ENCODE measurements at regions not wholly inside any gene's neighbourhood (a gene's known extent, or its start where the extent isn't known, plus 50 kb on each side); places are given as distances from the start of the nearest gene placed in this dataset.

GRCh38 chr18:40582105-40582504, 1372.9 kb upstream of the PIK3C3 start:
- no peak for DNase-seq

- no peak for DNase-seq
Observed at GRCh38 chr18:40577981-40578365, 1377.1 kb upstream of the PIK3C3 start.

- DNase-seq = no peak
Observed at GRCh38 chr18:40577239-40577980, 1377.6 kb upstream of the PIK3C3 start.

GRCh38 chr18:40576507-40577115, 1378.4 kb upstream of the PIK3C3 start:
- no peak for DNase-seq

DNA sequence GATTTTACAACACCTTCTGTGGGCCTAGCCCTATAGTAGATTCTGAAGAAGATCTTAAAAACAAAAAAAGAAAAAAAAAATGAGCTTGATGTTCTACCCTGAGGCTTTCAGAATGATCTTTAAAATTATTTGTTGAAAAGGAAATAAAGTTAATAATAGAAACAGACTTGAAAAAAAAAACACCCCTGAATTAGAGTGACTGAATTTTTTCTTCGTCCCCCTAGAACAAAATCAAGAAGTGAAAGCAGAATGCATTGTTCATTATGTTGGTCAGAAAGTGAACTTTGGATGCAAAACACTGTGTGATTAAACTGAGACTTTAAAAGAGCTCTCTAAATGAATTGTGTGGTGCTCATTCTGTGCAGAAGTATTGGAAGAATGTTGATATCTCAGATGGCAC, 1384.4 kb upstream of the PIK3C3 start:
- DNase-seq = no peak

DNA sequence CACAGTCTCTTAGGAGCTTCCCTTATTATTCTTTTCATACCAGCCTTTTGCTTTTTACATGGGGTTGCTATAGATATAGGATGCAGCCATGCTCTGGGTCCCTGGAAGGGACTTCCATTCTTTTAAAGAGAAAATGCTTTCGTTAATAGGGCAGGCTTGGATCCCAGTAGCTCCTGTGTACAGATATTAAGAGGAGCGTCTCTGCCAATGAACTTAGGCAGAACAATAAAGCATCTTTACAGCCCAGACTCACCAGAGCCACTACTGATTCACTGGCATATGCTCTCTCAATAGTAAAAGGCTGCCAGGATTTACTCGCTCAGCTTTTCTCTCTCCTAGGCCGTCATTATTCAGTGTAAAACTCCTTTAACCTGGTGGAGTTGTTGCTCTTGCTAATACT, 1385.4 kb upstream of the PIK3C3 start:
- no peak for DNase-seq

DNA sequence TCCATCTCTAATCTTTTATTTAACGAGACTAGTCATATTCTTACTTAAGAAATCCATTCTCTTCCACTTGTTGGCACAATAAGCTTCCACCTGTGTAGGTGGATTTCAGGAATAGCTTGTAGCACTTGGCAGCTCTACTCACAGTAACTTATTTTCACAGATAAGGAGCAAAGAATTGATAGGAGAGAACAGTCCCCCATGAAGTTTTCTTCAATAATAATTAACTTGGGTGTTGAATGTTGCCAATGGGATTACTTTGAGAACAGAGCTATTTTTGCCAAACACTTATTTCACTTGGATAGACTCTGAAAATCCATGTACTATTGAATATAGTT, 1388.6 kb upstream of the PIK3C3 start:
- DNase-seq = no peak

DNA sequence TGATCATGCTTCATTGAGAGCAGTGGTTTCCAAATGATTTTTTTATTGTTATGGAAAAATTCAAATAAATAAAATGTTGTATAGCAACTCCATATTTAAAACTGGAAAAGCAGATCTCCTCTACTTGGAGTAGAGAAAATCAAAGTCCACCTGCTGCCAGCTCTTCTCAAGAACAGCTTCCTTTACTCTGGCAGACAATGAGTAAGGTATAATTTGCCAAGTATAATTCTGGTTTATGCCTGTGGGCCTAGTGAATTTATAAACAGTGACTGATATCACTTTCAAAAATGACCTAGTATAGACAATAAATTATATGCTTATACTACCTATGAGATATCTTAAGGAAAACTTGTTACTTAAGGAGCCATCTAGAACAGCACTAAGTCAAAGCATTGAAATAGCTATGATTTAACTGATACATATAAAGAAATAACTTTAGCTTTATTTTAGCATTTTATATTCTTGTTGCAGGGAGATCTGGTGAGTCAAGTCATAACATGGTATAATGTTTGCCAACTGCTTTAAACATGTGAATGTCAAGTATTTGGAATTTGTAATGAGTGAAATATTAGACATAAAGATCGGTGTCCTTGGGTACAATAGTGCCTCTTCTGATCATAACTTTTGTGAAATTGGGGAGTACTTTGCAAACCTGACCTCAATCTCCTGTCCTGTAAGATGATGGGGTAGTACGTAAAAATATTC, 1389.1 kb upstream of the PIK3C3 start:
- DNase-seq = no peak

DNA sequence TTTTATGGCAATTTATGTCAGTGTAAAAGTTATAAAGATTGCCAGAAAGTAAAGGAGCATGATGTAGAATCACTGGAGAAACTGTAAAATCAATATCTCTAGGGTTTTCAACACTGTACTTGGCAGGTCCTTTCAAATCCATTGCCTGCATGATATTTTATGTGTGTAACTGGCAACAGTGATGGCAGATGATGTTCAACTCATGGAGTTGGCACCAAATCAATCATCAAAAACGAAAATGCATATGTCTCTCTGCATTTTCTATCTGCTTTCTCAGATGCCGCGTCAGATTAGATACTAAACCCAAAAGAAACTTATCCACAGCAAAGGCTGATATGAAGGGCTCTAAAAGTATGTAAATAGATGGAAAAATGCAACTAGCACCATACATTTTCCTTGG, 1395.5 kb upstream of the PIK3C3 start:
- no peak for DNase-seq

DNA sequence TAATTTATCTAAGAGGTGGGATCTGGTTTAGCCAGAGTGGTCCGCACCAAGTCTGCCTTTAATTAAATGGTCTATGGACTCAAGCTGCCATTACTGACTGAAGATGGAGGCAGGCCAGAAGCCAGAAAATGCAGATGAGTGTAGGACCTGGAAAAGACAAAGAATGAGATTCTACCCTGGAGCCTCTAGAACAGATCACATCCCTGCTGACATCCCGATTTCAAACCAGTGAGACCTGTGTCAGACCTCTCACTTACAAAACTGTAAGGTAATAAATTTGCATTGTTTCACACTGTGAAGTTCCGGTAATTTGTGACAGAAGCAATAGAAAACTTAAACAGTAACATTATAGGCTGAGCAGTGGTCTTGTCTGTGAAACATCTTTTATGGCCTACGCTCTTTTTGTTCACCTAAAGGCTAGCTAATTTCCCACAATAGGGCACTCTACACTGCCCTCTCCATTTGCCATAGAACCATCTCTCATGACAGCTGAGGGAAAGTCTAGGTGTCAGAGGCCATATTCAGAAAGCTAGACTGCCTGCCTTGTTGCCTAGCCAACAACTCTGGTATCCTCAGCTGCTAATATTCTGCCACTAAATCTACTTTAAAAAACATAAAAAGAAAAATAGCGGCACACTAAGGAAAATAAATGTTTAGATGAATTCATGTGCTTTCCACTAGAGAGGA, 1396.2 kb upstream of the PIK3C3 start:
- DNase-seq = no peak

DNA sequence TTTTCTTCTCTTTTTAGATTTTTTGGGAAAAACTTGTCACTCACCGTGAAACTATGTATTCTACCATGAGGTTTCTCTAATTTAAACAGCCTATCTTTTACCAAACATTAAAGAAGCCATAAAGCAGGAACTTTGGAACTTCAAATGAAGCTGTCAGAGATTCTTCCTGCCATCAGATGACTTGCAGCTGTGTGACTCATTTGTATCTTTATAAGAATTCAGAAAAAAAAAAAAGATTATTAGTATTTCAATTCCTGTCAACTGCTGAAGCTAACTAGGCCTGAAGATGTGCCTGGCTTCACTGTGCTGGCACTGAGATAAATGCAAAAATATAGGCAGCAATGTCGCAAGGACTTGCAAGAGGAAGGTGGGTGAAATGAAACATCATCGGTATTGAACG, 1399.1 kb upstream of the PIK3C3 start:
- DNase-seq = no peak

DNA sequence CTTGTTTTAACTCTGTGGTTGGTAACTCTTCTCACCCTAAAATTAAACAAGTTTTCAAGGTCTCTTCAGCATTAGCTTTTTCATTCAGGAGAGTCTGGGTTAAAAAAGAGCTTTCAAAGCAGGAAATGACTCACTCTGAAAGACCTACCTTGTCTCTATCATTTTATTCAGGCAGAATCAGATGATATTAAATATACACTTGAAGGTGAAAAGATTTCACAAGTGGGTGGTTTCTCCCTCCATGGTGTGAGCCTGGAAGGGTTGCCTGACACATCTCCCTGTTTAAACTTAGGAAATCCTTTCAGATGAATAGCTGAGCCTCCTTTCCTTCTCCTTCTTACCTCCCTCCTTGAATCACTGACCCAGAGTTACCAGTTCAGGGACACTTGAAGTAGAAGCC, 1402.0 kb upstream of the PIK3C3 start:
- DNase-seq = no peak

- no peak for DNase-seq
Observed at GRCh38 chr18:40546875-40547274, 1408.2 kb upstream of the PIK3C3 start.

GRCh38 chr18:40534723-40535122, 1420.3 kb upstream of the PIK3C3 start:
- DNase-seq = no peak

DNA sequence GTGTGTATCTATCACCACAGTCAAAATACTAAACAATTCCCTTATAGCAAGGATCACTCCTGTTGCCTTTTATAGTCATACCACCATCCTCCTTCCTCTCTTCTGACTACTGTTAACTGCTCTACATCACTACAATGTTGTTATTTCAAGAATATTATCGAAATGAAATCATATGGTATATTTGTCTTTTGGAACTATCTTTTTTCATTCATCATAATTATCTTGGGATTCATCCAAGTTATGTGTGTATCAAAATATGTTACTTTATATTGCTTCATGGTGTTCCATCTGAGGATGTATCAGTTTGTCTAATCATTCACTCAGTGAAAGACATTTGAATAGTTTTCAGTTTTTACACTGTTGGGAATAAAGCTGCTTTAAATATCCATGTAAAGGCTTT, 1423.0 kb upstream of the PIK3C3 start:
- no peak for DNase-seq

- no peak for DNase-seq
Observed at GRCh38 chr18:40531051-40531450, 1424.0 kb upstream of the PIK3C3 start.

DNA sequence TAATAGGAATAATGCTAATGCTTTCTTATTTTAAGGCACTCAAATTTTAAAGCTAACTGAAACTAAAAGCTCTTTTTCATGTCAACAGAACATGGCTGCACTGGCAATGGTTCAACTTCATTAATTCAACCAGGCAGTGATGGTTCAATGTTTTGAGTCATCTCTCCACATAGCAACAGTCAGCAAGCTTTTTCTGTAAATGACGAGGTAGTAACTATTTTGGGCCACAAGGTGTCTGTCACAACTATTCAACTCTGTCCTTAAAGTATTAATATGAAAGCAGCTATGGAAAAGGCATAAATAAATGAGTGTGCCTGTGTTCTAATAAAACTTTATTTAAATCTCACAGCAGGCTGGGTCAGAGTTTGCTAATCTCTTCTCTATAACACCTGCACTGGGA, 1425.6 kb upstream of the PIK3C3 start:
- DNase-seq = no peak

DNA sequence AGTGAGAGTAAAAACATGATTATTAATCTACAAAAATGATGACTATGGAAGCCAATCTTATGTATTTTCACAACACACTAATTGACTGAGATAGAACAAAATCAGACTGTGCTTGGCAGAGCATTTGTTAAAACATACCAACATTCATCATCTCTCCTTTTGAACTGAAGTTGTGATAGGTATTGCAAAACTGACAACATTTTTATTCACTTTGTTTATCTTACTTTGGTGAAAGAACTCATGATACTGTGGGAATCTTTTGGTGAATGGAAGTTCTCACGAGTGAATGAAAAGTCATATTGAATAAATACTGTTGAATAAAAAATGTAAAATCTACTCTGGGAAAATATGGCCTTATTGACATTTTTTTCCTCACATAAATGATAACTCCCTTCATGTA, 1430.2 kb upstream of the PIK3C3 start:
- no peak for DNase-seq

DNA sequence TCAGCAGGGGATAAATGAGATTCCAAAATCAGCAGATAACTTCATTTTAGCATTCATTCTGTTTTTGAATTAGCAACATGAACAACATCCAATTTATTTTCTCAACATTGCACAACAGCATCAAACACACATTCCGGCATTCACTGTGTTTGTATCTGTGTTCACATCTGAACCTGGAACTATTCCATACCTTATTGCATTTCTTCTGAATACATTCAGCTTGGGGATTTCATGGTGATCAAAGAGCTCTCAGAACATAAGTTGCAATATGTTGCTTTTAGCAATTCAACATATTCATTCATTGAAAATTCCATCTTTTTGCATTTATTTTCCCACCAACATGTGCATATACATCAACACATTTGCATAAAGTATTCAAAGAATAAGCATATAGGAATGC, 1431.7 kb upstream of the PIK3C3 start:
- no peak for DNase-seq

- no peak for DNase-seq
Observed at GRCh38 chr18:40501026-40501425, 1454.0 kb upstream of the PIK3C3 start.

GRCh38 chr18:40494603-40495002, 1460.4 kb upstream of the PIK3C3 start:
- DNase-seq = no peak

GRCh38 chr18:40493316-40493715, 1461.7 kb upstream of the PIK3C3 start:
- DNase-seq = no peak

DNA sequence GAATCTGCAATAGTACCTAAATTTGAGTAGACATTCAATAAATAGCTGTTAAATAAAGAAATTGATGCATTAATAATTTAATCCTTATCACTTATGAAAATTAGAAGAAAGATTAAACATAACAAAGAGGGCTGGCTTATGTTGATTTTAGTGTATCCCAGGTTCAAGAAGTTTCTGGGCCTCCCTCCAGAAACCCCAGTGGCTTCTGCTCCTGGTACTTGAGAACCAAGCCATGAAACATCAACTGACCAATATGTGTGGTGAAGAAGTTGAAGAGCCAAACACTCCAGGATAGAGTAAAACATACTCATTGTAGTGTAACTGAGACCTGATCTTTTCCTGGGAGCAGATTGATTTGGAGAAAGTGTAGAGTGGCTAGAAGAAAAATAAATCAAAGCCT, 1465.7 kb upstream of the PIK3C3 start:
- no peak for DNase-seq

GRCh38 chr18:40485318-40485717, 1469.7 kb upstream of the PIK3C3 start:
- DNase-seq = no peak
